GM19324 (cell line): ENCODE measurements at regions not wholly inside any gene's neighbourhood (a gene's known extent, or its start where the extent isn't known, plus 50 kb on each side); places are given as distances from the start of the nearest gene placed in this dataset.

ENCODE experiments used
- ATAC-seq: cut with Tn5 transposase; IDR thresholded peaks from one replicate; pipeline ENCODE4 v1.9.1; 2021; ENCODE audit warnings: mild to moderate bottlenecking, moderate library complexity; ENCODE audit not compliant: unreplicated experiment, low FRiP score

- no peak for ATAC-seq
Observed at GRCh38 chr13:57784633-57785032, 153.1 kb downstream of the PCDH17 start.

GRCh38 chr13:57787058-57787791 is 155.7 kb downstream of the PCDH17 start:
- ATAC-seq = no peak

- no peak for ATAC-seq
Observed at GRCh38 chr13:57799624-57800023, 168.1 kb downstream of the PCDH17 start.

- no peak for ATAC-seq
Observed at GRCh38 chr13:57813651-57814050, 182.1 kb downstream of the PCDH17 start.

GRCh38 chr13:57815600-57815999 is 184.1 kb downstream of the PCDH17 start:
- ATAC-seq = no peak

- ATAC-seq = no peak
Observed at GRCh38 chr13:57820924-57821323, 189.4 kb downstream of the PCDH17 start.

GRCh38 chr13:57823704-57824103 is 192.2 kb downstream of the PCDH17 start:
- no peak for ATAC-seq

- no peak for ATAC-seq
Observed at GRCh38 chr13:57824121-57824520, 192.6 kb downstream of the PCDH17 start.

GRCh38 chr13:57825066-57825465 is 193.5 kb downstream of the PCDH17 start:
- no peak for ATAC-seq

- no peak for ATAC-seq
Observed at GRCh38 chr13:57829496-57829895, 198.0 kb downstream of the PCDH17 start.

GRCh38 chr13:57832187-57832586 is 200.6 kb downstream of the PCDH17 start:
- no peak for ATAC-seq

- no peak for ATAC-seq
Observed at GRCh38 chr13:57837801-57838200, 206.3 kb downstream of the PCDH17 start.

GRCh38 chr13:57843521-57843920 is 212.0 kb downstream of the PCDH17 start:
- no peak for ATAC-seq

- ATAC-seq = no peak
Observed at GRCh38 chr13:57846600-57847173, 215.1 kb downstream of the PCDH17 start.

- no peak for ATAC-seq
Observed at GRCh38 chr13:57857945-57858344, 226.4 kb downstream of the PCDH17 start.

- ATAC-seq = no peak
Observed at GRCh38 chr13:57858376-57858775, 226.8 kb downstream of the PCDH17 start.

- ATAC-seq = no peak
Observed at GRCh38 chr13:57862879-57863278, 231.3 kb downstream of the PCDH17 start.

- ATAC-seq = no peak
Observed at GRCh38 chr13:57865600-57866294, 234.2 kb downstream of the PCDH17 start.

GRCh38 chr13:57874530-57874929 is 243.0 kb downstream of the PCDH17 start:
- no peak for ATAC-seq

- ATAC-seq = no peak
Observed at GRCh38 chr13:57877601-57878000, 246.1 kb downstream of the PCDH17 start.

GRCh38 chr13:57878291-57878690 is 246.7 kb downstream of the PCDH17 start:
- no peak for ATAC-seq

- ATAC-seq = no peak
Observed at GRCh38 chr13:57897225-57897624, 265.7 kb downstream of the PCDH17 start.
